HG02973 (cell line): ENCODE measurements at regions not wholly inside any gene's neighbourhood (a gene's known extent, or its start where the extent isn't known, plus 50 kb on each side); places are given as distances from the start of the nearest gene placed in this dataset.

Experiments used
- ATAC-seq: cut with Tn5 transposase; IDR thresholded peaks from one replicate; pipeline ENCODE4 v1.9.1; 2021; ENCODE audit warnings: moderate library complexity; ENCODE audit not compliant: unreplicated experiment

DNA sequence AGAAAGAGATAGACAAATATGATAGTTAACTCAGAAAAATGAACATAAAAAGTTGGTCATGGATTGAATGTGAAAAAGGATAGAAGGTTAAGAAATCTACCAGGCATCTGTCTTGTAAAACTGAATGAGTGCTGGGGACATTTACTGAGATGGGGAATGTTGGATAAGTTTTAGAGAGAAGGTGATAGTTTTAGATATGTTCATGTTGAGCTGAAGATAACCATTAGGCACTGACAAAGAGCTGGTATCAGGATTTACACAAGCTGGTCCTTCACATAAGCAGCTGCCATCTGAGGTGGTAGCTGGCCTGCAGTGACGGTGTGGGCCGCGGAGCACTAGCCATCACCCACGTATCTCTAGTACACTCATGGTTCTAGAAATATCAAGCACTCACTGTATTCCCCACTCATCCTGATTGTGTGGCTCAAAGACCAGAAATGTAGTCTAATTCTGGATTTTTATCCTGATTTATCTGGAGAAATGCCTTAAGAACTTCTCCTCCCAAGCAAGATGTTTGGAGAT is 194.4 kb upstream of the KCNJ16 start:
- ATAC-seq: no peak

DNA sequence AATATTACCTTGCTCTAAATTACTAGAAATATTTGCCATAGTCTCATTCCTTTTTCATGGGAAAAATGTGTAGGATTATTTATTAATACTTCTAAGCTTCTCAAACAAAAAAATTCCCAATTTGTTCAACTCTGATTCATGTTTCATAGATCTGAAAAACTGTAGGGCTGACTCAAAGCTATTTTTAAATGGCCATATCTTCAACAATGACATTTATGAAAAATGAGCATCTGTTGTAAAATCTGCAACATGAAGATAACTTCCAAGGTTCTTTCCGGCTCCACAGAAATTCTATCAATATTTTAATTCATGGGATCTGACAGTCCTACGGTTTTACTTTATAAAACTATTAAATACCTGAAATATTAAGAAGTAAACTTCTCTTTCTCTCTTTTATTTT is 192.7 kb upstream of the KCNJ16 start:
- no peak for ATAC-seq

DNA sequence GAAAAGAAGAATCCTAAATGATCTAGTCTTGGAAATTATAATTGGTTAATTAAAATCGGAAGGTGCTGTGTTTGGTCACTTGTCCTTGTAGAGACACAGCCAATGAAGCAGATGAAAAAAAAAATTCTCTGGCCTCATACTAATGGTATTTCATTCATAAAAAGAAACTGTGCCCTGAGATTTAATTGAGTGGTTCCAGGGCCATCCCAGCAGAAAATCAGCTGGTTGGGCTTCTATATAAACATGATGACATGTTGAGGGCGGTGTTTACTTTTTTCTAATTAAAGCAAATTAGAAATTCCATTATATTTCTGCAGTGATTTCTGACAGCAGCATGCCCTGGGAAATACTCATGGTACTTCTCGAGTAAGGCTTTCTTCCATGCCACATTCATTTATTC is 191.9 kb upstream of the KCNJ16 start:
- no peak for ATAC-seq

DNA sequence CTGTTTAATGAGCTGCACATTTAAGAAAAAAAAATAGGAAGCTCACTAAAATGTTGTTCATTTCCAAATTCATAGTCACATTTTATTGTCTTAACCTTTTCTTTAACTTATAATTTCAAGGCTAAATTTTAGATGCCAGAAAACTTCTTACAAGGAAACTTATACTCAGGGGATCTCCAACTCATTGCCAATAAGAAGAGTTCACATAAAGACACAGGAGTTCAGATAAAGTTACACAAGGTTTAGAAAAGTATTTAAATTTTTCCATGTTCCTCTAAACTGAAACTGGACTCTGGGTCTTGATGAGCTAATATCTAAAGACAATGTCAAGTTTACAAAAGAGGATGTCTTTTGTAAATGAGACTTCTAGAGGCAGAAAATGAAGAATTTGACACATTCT is 190.7 kb upstream of the KCNJ16 start:
- ATAC-seq: no peak

DNA sequence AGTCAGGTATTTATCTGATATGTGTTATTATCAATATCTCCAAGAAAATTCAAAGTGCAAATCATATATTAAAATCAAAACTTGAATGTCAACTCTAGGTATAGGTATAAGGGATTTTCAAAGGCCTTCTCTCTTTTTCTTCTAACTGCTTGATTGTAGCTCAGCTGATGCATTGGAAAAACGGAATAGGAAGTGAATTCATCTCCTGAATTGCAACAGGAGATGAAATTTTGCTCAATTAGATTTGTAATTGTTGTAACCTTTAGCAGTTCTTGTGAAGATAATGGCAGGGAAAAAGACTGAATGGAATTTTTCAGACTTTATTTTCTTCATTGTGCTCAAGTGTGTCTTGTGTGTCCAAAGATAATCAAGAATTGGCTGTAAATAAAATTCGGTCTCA is 190.2 kb upstream of the KCNJ16 start:
- ATAC-seq: no peak

DNA sequence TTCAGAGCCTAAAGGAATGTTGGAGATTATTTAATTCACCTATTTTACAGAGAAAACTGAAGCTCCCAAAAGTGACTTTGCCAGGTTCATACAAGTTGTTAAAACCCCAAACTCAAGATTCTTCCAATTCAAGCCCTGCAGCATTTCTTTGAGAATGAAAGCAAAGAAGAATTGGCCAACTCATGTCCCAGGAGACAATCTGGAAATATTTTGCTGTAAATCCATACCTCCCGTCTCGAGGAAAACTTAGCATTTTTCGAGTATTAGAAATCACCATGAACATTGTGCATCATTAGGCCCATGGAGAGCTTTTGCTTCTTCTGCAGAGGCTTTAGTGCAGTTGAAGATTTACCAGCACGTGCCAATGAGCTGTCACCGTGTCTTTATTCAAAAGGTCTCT is 176.4 kb upstream of the KCNJ16 start:
- no peak for ATAC-seq

DNA sequence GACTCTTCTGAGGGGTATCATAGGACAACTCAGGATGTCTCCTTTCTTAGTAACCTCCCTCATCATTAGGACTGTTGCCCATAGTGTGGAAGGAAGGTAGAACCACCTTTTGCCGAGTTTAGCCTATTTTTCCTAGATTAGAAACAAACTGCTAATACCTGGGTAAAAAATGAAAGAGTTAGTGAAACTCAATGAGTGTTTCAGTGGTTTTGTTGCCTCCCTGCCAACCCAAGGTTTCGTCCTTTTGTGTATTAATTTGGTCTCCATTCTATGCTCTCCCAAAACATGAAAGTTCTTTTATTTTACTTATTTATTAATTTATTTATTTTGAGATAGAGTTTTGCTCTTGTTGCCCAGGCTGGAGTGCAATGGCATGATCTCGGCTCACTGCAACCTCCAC is 174.9 kb upstream of the KCNJ16 start:
- no peak for ATAC-seq

DNA sequence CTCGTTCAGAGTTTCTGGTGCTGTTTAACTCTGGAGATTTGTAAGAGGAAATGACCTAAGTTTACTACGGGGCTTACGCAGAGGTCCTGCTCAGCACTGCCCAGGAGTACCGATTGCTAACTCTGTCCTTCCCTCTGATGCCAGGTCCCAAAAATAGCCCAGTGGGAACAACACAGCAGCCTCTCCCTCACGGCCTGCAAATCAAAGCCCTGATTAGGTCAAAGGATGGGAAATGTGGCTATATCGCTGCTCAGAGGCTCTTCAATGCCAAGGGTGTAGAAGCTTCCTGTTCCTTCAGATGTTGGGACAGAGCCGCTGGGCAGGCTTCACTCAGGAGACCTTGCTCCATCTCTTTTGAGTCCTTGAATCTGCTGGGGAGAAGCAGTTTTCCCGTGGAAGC is 174.2 kb upstream of the KCNJ16 start:
- ATAC-seq: no peak

DNA sequence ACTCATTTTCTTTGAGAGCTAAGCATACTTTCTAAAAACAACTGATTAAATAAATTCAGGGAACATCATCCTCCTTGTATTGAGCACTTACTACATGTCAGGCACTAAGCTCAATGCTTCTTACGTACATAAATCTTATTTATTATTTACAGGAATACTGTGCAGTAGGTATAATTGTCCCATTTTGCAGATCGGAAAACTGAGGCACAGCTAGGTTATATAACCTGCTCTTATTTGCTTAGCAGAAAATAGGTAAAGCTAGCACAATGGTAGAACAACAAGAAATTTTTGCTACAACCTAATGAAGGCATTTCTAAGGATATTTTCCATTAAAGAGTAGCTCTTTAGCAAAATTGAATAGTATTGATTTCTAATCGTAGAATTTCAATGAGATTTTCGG is 168.7 kb upstream of the KCNJ16 start:
- no peak for ATAC-seq

DNA sequence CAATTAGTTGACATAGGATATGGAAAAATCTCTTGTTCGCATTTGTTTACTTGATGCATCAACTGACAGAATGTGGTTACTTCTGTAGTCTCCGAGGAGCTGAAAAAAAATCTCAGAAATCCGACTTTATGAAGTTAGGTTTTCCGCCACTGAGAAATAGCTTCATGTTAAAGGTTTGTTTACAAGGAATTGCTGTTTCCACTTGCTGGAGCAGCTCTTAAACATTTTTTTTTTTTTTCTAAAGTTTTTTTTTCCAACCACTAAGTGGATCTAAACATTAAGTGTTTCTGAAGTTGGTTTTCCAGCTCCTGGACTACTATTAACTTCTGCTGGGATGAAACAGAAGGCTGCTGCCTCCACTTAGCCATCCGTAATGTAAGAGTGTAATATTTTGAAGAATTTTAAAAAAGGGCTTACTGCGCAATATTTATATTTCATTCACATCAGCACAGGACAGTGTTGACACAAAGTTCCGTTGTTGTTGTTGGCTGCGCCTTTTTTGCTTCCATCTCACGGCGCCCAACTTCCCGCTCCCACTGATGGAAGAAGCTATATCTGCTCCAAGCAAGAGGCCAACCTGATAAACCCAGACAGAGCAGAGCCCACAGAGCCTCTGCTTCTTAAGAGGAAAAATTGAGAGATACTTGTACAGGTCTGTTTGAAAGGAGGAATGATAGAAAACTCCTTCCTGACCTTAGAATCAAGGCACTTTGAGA is 167.7 kb upstream of the KCNJ16 start:
- ATAC-seq: no peak

DNA sequence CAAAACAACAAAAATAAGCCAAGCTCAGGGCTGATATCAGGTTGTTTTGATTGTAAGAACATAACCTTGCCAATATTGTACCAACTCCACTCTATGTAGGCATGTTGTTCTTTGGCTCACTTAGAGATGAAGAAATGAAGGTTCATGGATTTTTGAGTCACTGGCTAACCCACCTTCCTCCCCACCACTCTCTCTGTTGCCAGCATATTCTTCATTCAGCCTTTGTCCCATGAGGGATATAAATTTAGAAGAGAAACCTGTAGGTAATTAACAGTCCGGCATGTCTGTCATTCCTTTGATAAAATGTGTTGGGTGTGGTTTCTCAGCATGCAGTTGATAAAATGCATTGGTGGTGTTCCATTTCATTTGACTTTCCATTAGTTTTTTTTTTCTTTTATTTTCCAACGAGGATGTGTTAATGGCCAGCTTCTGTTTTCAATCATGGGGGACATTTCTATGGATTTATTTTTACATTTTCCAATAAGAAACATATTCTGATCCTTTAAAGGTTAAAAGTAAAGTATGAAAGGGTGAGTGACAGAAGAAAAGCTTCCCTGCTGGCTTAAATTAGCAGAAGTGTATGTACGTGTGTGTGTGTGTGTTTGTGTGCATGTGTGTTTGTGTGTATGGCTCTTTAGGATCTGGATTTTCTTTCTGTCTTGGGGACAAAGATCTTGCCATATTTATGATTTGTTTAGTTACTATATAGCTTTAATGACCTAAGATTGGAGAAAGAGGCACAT is 166.2 kb upstream of the KCNJ16 start:
- ATAC-seq: no peak

DNA sequence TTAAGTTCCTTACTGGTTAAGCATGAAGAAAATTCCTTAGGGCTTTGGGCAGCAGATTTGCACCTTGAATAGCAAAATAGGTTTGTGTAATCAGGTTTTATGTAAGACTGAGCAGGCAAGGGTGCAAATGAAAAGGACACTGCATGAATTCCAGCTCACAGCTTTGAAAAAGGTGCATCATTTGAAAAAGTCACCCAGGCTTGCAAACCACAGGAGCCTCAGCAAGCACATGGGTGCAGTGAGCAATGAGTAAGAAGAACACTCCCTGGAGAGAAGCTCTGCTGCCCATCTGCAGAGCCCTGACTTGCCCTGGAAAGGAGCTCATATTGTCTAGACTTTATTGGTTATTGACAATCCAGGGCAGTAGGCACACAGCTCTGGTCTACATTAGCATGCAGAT is 165.6 kb upstream of the KCNJ16 start:
- no peak for ATAC-seq

DNA sequence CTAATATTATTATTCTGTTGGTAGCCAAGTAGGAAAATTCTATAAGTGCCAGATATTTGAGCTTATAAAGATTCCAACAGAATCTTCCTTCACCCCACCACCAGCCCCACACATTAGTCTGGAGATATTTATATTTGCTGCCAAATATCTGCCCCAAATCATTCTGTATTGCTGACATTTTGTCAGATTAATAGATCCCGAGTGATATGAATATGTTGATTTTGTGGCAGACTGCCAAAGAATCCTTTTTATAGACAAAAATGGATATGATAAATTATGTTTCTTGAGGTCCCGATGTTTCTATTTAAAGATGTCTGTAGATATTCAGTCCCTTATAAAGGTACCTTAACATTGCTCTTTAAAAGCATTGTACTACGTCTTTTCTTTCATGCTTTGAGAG is 162.2 kb upstream of the KCNJ16 start:
- no peak for ATAC-seq

DNA sequence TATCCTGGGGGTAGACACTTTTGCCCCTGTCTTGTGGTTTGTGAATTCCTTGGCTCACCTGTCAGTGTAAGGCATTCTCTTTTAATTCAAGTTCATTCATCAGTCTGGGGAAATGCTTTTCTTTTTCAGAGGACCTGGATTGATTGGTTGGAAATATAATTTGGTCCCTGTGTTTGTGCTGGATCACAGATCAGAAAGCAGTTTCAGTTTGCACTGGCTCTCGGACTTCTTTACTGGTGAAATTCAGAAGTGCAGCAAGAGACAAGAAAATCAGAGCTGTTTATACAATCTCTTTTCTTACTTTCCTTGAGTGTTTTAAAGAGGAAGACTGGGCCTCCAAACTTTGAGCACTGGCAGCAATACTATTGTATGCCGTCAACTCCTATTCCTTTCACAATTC is 161.8 kb upstream of the KCNJ16 start:
- ATAC-seq: no peak

DNA sequence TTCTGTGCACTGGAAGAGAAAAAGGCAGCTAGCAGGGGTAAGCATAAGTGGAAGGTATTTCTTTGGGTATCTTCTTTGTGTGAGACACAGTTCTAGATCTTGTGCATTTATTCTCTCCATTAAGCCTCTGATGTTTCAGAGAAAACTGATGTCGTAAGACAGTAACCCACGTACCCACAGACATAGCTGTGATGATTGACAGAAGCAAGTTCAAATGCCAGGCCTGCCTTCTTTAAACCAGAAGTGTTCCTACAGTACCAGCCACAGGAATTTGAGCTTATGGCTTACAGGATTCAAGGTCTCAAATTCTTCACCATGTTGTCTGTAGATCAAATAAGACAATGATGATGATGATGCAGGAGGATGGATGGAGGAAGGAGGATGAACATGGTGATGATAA is 161.4 kb upstream of the KCNJ16 start:
- no peak for ATAC-seq

DNA sequence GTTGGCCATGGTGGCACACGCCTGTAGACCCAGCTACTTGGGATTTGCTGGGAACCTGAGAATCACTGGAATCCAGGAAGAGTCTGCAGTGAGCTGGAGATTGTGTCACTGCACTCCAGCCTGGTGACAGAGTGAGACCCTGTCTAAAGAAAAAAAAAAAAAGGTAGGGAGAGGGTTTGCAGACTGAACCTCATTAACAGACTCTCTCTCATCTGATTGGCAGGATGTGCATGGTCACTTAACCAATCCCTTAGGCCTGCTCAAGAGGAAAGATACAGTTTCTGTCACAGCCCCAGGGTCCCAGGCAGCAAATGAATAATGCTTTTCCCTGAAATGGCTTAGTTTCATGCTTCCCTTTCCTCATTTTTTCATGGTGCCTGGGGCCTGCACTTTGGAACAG is 160.5 kb upstream of the KCNJ16 start:
- no peak for ATAC-seq

DNA sequence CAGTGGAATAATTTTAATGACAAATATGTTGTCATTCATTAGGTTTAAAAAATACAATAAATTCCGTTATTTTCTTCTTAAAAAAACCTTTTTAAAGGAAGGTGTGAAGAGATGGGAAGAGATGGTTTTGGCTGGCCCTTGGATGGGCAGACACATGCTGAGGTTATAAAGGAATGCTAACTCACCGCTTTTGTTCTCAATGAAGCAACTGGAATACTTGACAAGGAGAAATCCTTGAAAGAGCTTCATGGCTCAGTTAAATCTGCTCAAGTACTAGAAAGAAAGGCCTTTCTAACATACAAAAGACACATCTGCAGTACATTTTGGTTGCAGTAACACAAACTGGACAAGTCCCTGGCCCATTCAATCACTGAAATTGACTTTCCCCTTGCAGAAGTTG is 158.3 kb upstream of the KCNJ16 start:
- no peak for ATAC-seq

DNA sequence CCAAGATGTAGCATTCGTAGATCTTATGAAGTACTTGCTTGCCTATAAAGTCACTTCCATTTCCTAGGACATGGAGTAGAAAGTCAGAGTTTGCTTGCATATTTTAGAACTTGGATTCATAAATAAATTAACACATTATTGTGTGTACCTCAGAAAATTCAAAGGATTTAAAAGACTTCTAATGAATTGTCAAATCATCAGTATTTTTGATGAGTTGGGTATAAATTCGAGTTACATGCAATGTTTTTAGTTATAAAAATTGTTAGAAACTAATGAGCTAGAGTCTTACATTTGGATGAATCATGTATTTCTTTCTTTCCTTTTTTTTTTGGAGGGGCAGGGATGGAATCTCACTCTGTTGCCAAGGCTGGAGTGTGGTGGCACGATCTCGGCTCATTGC is 156.9 kb upstream of the KCNJ16 start:
- ATAC-seq: no peak

DNA sequence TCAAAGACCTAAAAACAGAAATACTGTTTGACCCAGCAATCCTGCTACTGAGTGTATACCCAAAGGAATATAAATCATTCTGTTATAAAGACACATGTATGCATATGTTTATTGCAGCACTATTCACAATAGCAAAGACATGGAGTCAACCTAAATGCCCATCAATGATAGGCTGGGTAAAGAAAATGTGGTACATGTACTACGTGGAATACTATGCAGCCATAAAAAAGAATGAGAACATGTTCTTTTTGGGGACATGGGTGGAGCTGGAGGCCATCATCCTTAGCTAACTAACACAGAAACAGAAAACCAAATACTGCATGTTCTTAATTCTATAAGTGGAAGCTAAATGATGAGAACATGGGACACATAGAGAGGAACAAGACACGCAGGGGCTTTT is 155.2 kb upstream of the KCNJ16 start:
- ATAC-seq: no peak

DNA sequence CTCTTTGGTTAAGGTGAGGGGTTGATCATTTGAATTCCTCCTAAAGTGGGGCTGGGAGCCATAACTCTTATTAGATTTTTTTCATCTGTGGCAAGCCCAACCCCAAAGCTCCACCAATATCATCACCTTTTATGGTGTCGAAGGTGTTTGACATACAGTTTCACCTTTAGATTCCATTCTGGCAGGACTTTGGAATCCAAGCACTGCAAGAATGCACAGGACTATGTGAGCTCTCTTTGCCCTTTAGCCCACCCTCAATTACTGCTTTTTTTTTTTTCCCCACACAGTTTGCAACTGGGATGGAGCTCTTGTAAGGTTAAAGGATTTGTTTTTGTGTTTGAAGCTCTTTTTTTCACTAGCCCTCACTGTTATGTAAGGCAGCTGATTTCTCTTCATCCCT is 154.0 kb upstream of the KCNJ16 start:
- ATAC-seq: no peak

DNA sequence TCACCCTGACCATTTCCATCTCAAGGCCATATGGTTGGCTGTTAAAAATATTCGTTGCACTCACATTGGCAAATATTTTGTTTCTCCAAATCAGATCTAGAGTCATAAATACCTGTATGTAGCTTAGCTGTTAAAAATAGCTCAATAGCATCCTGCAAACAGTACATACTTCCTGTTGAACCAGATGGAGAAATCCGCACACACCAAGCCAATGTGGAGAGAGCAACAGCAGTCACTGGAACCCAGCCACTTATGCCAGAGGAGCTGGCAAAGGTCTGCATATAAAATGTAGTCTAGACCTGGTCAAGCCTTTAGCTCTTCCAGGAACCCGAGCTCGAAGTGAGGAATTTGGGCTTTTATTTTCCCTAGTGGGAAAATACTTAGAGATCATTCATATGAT is 146.4 kb upstream of the KCNJ16 start:
- ATAC-seq: no peak

DNA sequence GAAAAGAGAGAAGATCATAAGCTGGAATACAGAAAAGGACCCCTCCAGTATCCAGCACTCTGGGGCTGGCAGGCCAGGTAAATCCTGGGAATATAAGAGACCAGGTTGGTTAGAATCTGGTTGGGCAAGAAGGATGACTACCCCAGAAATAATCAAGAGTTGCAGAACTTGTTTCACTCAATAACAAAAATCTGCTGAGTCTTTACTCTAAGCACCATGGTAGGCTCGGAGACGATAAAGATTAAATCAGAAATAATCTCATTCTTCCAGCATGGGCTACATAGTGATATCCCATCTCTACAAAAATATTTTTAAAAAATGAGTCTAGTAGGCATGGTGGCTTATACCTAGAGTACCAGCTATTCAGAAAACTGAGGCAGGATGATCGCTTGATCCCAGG is 138.0 kb upstream of the KCNJ16 start:
- no peak for ATAC-seq

DNA sequence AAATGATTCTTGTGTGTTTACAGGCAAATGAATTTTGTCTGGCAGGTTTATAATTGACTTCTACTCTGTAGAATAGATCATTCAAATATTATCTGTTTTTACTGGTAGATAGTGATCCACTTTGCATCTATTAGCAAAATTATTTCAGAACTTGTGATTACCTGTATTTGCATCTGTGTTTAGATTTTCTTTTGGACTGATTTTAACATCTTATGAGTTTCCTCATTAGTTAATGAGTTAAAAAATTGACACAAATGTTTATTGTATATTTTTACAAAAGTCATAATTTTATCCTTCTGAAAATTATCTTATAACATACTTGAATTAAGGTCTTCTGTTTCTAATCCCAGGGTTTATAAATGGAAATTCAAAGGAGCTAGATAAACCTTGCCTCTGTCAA is 132.0 kb upstream of the KCNJ16 start:
- ATAC-seq: no peak
